HFFc6 (cell line): ENCODE measurements at regions not wholly inside any gene's neighbourhood (a gene's known extent, or its start where the extent isn't known, plus 50 kb on each side); places are given as distances from the start of the nearest gene placed in this dataset.

ENCODE experiments used
- DNase-seq: peaks from one replicate; pipeline ENCODE4 v3.0.0-alpha.2; 2018
- H3K27ac Mint-ChIP-seq: 2 replicates; pipeline ENCODE4 v1.8.0; 2020; ENCODE audit warnings: mild to moderate bottlenecking, mixed read lengths
- H3K27me3 Mint-ChIP-seq: 2 replicates; pipeline ENCODE4 v1.8.0; 2021; ENCODE audit warnings: mild to moderate bottlenecking, moderate library complexity, mixed read lengths; ENCODE audit not compliant: insufficient read depth
- H3K36me3 Mint-ChIP-seq: 2 replicates; pipeline ENCODE4 v1.8.0; 2021; ENCODE audit warnings: low read depth, mixed read lengths
- H3K4me1 Mint-ChIP-seq: 2 replicates; pipeline ENCODE4 v1.8.0; 2020; ENCODE audit warnings: low read depth, mixed read lengths
- H3K4me3 Mint-ChIP-seq: 2 replicates; pipeline ENCODE4 v1.8.0; 2020; ENCODE audit warnings: mild to moderate bottlenecking, moderate library complexity, mixed read lengths
- H3K9me3 Mint-ChIP-seq: 2 replicates; pipeline ENCODE4 v1.8.0; 2020; ENCODE audit warnings: mild to moderate bottlenecking, mixed read lengths
- CTCF ChIP-seq: fragments of 200-600 bp; sonication (generic); IDR thresholded peaks from 2 replicates; pipeline ENCODE4 v1.5.0; 2021; ENCODE audit warnings: antibody characterized with exemption, mild to moderate bottlenecking

- Mint-ChIP-seq H3K4me1 (no peaks in the 10 kb centered on the region), H3K27me3 (peaks cover 17% of the 10 kb centered on the region), H3K27ac (no peak overlapping the region), H3K36me3 (no peaks in the 10 kb centered on the region), H3K9me3 (no peaks in the 10 kb centered on the region), H3K4me3 (no peak overlapping the region)
- TF ChIP-seq CTCF, result no peak
- no peak for DNase-seq
Observed at GRCh38 chr5:111596705-111597104, 84.4 kb upstream of the STARD4 start.

GRCh38 chr5:111595425-111595824 is 83.1 kb upstream of the STARD4 start:
- no peak overlapping the region for H3K4me3 Mint-ChIP-seq
- no peaks in the 10 kb centered on the region for H3K9me3 Mint-ChIP-seq
- H3K27ac Mint-ChIP-seq, result no peak overlapping the region
- no peak for TF ChIP-seq CTCF
- no peak for DNase-seq
- H3K27me3 Mint-ChIP-seq, result peaks cover 14% of the 10 kb centered on the region
- no peaks in the 10 kb centered on the region for H3K4me1 Mint-ChIP-seq
- no peaks in the 10 kb centered on the region for H3K36me3 Mint-ChIP-seq

GRCh38 chr5:111589316-111589715 is 77.0 kb upstream of the STARD4 start:
- no peaks in the 10 kb centered on the region for H3K9me3 Mint-ChIP-seq
- TF ChIP-seq CTCF, result no peak
- no peak overlapping the region for H3K4me3 Mint-ChIP-seq
- H3K4me1 Mint-ChIP-seq, result peaks cover 11% of the 10 kb centered on the region
- H3K36me3 Mint-ChIP-seq, result no peaks in the 10 kb centered on the region
- peaks cover 8% of the 10 kb centered on the region; the same call in 1 of the 2 replicates for H3K27me3 Mint-ChIP-seq
- no peak overlapping the region for H3K27ac Mint-ChIP-seq
- DNase-seq, result no peak

- Mint-ChIP-seq H3K27ac (no peak overlapping the region), H3K36me3 (no peaks in the 10 kb centered on the region), H3K4me1 (peaks cover 27% of the 10 kb centered on the region), H3K27me3 (peaks cover 3% of the 10 kb centered on the region; the same call in 1 of the 2 replicates), H3K4me3 (no peak overlapping the region), H3K9me3 (no peaks in the 10 kb centered on the region)
- no peak for TF ChIP-seq CTCF
- DNase-seq, result no peak
Observed at GRCh38 chr5:111587728-111588127, 75.4 kb upstream of the STARD4 start.

- H3K36me3 Mint-ChIP-seq, result no peaks in the 10 kb centered on the region
- H3K27me3 Mint-ChIP-seq, result peaks cover 3% of the 10 kb centered on the region; the same call in 1 of the 2 replicates
- no peak overlapping the region for H3K27ac Mint-ChIP-seq
- H3K4me1 Mint-ChIP-seq, result peaks cover 45% of the 10 kb centered on the region
- H3K9me3 Mint-ChIP-seq, result no peaks in the 10 kb centered on the region
- DNase-seq, result no peak
- no peak for TF ChIP-seq CTCF
- H3K4me3 Mint-ChIP-seq, result no peak overlapping the region
Observed at GRCh38 chr5:111585946-111586345, 73.6 kb upstream of the STARD4 start.

- Mint-ChIP-seq H3K27me3 (peaks cover 3% of the 10 kb centered on the region; the same call in 1 of the 2 replicates), H3K4me3 (no peak overlapping the region), H3K36me3 (no peaks in the 10 kb centered on the region), H3K9me3 (no peaks in the 10 kb centered on the region), H3K4me1 (peaks cover 50% of the 10 kb centered on the region), H3K27ac (no peak overlapping the region; the same call in 1 of the 2 replicates)
- TF ChIP-seq CTCF, result no peak
- no peak for DNase-seq
Observed at GRCh38 chr5:111585291-111585690, 73.0 kb upstream of the STARD4 start.
